Stomach (tissue), 4 donors: ENCODE measurements at regions not wholly inside any gene's neighbourhood (a gene's known extent, or its start where the extent isn't known, plus 50 kb on each side); places are given as distances from the start of the nearest gene placed in this dataset.

Experiments
- POLR2AphosphoS5 ChIP-seq, 3 donors: sonication (generic); formaldehyde crosslinking; IDR thresholded peaks; one replicate each; pipeline ENCODE4 v1.6.1; 2016; ENCODE audit warnings: antibody characterized with exemption in 3 of 3
- TF ChIP-seq, protein P1 (sequence below), 7 experiments: fragments of 450-650 bp in 4 of 7; fragments of 200-600 bp in 3 of 7; sonication (generic) in 3 of 7; IDR thresholded peaks; one replicate each; pipeline ENCODE4 v1.5.1; 2016 to 2019; ENCODE audit warnings: antibody characterized with exemption in 7 of 7, control low read depth in 2 of 7, mild to moderate bottlenecking in 1 of 7

DNA sequence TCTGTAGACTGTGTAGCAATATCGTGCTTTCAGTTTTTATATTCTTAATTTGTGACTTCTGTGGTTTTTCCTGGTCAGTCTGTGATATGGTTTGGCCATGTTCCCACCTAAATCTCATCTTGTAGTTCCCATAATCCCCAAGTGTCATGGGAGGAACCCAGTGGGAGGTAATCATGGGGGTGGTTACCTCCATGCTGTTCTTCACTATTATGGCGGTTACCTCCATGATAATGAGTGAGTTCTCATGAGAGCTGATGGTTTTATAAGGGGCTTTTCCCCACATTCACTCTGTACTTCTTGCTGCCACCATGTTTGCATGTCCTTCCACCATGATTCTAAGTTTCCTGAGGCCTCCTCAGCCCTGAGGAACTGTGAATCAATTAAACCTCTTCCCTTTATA, 169.8 kb downstream of the LEPR start:
- TF ChIP-seq, protein P1, sequence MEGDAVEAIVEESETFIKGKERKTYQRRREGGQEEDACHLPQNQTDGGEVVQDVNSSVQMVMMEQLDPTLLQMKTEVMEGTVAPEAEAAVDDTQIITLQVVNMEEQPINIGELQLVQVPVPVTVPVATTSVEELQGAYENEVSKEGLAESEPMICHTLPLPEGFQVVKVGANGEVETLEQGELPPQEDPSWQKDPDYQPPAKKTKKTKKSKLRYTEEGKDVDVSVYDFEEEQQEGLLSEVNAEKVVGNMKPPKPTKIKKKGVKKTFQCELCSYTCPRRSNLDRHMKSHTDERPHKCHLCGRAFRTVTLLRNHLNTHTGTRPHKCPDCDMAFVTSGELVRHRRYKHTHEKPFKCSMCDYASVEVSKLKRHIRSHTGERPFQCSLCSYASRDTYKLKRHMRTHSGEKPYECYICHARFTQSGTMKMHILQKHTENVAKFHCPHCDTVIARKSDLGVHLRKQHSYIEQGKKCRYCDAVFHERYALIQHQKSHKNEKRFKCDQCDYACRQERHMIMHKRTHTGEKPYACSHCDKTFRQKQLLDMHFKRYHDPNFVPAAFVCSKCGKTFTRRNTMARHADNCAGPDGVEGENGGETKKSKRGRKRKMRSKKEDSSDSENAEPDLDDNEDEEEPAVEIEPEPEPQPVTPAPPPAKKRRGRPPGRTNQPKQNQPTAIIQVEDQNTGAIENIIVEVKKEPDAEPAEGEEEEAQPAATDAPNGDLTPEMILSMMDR (IDR thresholded peaks at IDR 0.05): no peak
- TF ChIP-seq POLR2AphosphoS5 (IDR thresholded peaks at IDR 0.05): no peak
